HL-60 (cell line): ENCODE measurements at regions not wholly inside any gene's neighbourhood (a gene's known extent, or its start where the extent isn't known, plus 50 kb on each side); places are given as distances from the start of the nearest gene placed in this dataset.

Experiments used
- DNase-seq, 2 experiments: peaks; one replicate each; pipeline ENCODE4 v3.0.0-alpha.2; 2010 to 2020; ENCODE audit warnings: low read depth in 1 of 2, low spot score in 1 of 2
- H3K27ac ChIP-seq: fragments of 250-450 bp; sonication (Bioruptor Pico); replicated peaks from 2 replicates; pipeline ENCODE4 v1.5.1; 2020; ENCODE audit warnings: mild to moderate bottlenecking, moderate library complexity
- H3K27me3 ChIP-seq: fragments of 250-450 bp; sonication (Bioruptor Pico); 2 replicates; pipeline ENCODE4 v1.5.1; 2021; ENCODE audit warnings: mild to moderate bottlenecking, moderate library complexity; ENCODE audit not compliant: insufficient read depth, poor library complexity, severe bottlenecking
- H3K4me3 ChIP-seq: replicated peaks from 2 replicates; pipeline ENCODE4 v1.5.1; 2011; ENCODE audit warnings: mild to moderate bottlenecking, control low read depth, low read length; ENCODE audit not compliant: insufficient read depth
- CTCF ChIP-seq: IDR thresholded peaks from one replicate; pipeline ENCODE4 v1.5.1; 2011; ENCODE audit warnings: low read length, control low read depth, inconsistent platforms; ENCODE audit not compliant: insufficient read depth
- GABPA ChIP-seq: IDR thresholded peaks from 2 replicates; pipeline ENCODE4 v1.6.1; 2012; ENCODE audit warnings: low read depth
- POLR2AphosphoS5 ChIP-seq: IDR thresholded peaks from 2 replicates; pipeline ENCODE4 v1.6.1; 2012; ENCODE audit warnings: low read depth
- REST ChIP-seq: IDR thresholded peaks from 2 replicates; pipeline ENCODE4 v1.6.1; 2012; ENCODE audit warnings: low read depth; ENCODE audit not compliant: insufficient replicate concordance
- SPI1 ChIP-seq: IDR thresholded peaks from 2 replicates; pipeline ENCODE4 v1.6.1; 2012; ENCODE audit warnings: low read depth, mild to moderate bottlenecking, borderline replicate concordance

- no peak overlapping the region for H3K27ac ChIP-seq
- TF ChIP-seq SPI1: no peak
- no peak for TF ChIP-seq POLR2AphosphoS5
- no peak for TF ChIP-seq REST
- no peak for TF ChIP-seq CTCF
- TF ChIP-seq GABPA: no peak
- no peak for DNase-seq
- no peak overlapping the region for H3K4me3 ChIP-seq
- H3K27me3 ChIP-seq: no peaks in the 10 kb centered on the region
Observed at GRCh38 chr13:80215368-80215767, 125.6 kb downstream of the SPRY2 start.

GRCh38 chr13:80214521-80214991, 126.4 kb downstream of the SPRY2 start:
- TF ChIP-seq CTCF: no peak
- no peak for TF ChIP-seq POLR2AphosphoS5
- DNase-seq: no peak
- Histone ChIP-seq H3K27me3 (no peaks in the 10 kb centered on the region), H3K4me3 (no peak overlapping the region), H3K27ac (no peak overlapping the region)

GRCh38 chr13:80214050-80214449, 126.9 kb downstream of the SPRY2 start:
- TF ChIP-seq REST: no peak
- TF ChIP-seq CTCF: no peak
- TF ChIP-seq POLR2AphosphoS5: no peak
- no peak for TF ChIP-seq GABPA
- no peak for TF ChIP-seq SPI1
- H3K27ac ChIP-seq: no peak overlapping the region
- H3K4me3 ChIP-seq: no peak overlapping the region
- H3K27me3 ChIP-seq: no peaks in the 10 kb centered on the region
- no peak for DNase-seq

GRCh38 chr13:80213201-80213600, 127.7 kb downstream of the SPRY2 start:
- TF ChIP-seq GABPA (no peak), POLR2AphosphoS5 (no peak)
- no peak for DNase-seq
- Histone ChIP-seq H3K27me3 (no peaks in the 10 kb centered on the region), H3K27ac (no peak overlapping the region), H3K4me3 (no peak overlapping the region)
